Panc1 (cell line): ENCODE measurements at regions not wholly inside any gene's neighbourhood (a gene's known extent, or its start where the extent isn't known, plus 50 kb on each side); places are given as distances from the start of the nearest gene placed in this dataset.

Experiments
- ATAC-seq: fragments of 200-7000 bp; cut with Tn5 transposase; 2 replicates; pipeline ENCODE4 v1.9.1; 2020; ENCODE audit warnings: mild to moderate bottlenecking, moderate library complexity
- BruUV-seq: library from RNA; stranded (reverse); fragments of 400-500 nt; replicated peaks from 2 replicates; lab custom pipeline; 2021; lab: Mats Ljungman, UMichigan
- CTCF ChIA-PET: fragments of 300-600 bp; sonication (Branson Sonifier 250); formaldehyde crosslinking; loops from one replicate; lab custom pipeline; 2022; ENCODE audit warnings: antibody characterized with exemption; lab: Charles Lee
- POLR2A ChIA-PET: fragments of 300-600 bp; sonication (Branson Sonifier 250); formaldehyde crosslinking; loops from one replicate; lab custom pipeline; 2022; ENCODE audit warnings: antibody characterized with exemption; lab: Charles Lee
- DNase-seq: peaks from one replicate; pipeline ENCODE4 v3.0.0-alpha.2; 2010; ENCODE audit warnings: low read depth, low spot score
- H3K27ac ChIP-seq: 2 replicates; pipeline ENCODE4 v1.5.1; 2011; ENCODE audit warnings: mild to moderate bottlenecking, low read length, inconsistent platforms
- H3K27me3 ChIP-seq: fragments of 200-500 bp; sonication (Bioruptor generic); 2 replicates; pipeline ENCODE4 v1.6.0; 2014; ENCODE audit warnings: low read length, inconsistent platforms; ENCODE audit not compliant: control insufficient read depth, insufficient read depth
- H3K36me3 ChIP-seq: fragments of 200-500 bp; sonication (Bioruptor generic); 2 replicates; pipeline ENCODE4 v1.5.1; 2014; ENCODE audit warnings: inconsistent platforms, mild to moderate bottlenecking, low read length, moderate library complexity; ENCODE audit not compliant: control insufficient read depth, insufficient read depth
- H3K4me1 ChIP-seq: 2 replicates; pipeline ENCODE4 v1.5.1; 2011; ENCODE audit warnings: inconsistent platforms, mild to moderate bottlenecking, low read length, moderate library complexity; ENCODE audit not compliant: control insufficient read depth, insufficient read depth
- H3K4me3 ChIP-seq, 2 experiments: 2 replicates each; pipeline ENCODE4 v1.5.1; 2011 to 2012; ENCODE audit warnings: low read depth in 2 of 2, low read length in 2 of 2, mild to moderate bottlenecking in 2 of 2, inconsistent platforms in 1 of 2, moderate library complexity in 1 of 2
- H3K9me3 ChIP-seq: fragments of 200-500 bp; sonication (Bioruptor generic); 2 replicates; pipeline ENCODE4 v1.5.1; 2014; ENCODE audit warnings: low read depth, mild to moderate bottlenecking, inconsistent platforms, low read length, moderate library complexity; ENCODE audit not compliant: control insufficient read depth, insufficient read depth
- POLR2AphosphoS5 ChIP-seq: IDR thresholded peaks from 2 replicates; pipeline ENCODE4 v1.6.1; 2012; ENCODE audit warnings: mild to moderate bottlenecking, low read depth, low read length, moderate library complexity
- REST ChIP-seq, 2 experiments: IDR thresholded peaks; 2 replicates each; pipeline ENCODE4 v1.6.1; 2011 to 2012; ENCODE audit warnings: low read depth in 2 of 2, control low read depth in 1 of 2, low read length in 1 of 2, mild to moderate bottlenecking in 1 of 2, moderate library complexity in 1 of 2; ENCODE audit not compliant: insufficient read depth in 1 of 2
- SIN3A ChIP-seq: IDR thresholded peaks from 2 replicates; pipeline ENCODE4 v1.6.1; 2012; ENCODE audit warnings: low read depth, mild to moderate bottlenecking, low read length, moderate library complexity, borderline replicate concordance; ENCODE audit not compliant: insufficient read depth
- TCF7L2 ChIP-seq: IDR thresholded peaks from 2 replicates; pipeline ENCODE4 v1.6.1; 2011; ENCODE audit warnings: mild to moderate bottlenecking, low read depth, low read length, inconsistent platforms
- in situ Hi-C: cut with HindIII; loops from 2 replicates; pipeline ENCODE4 v1.10.0; 2016; ENCODE audit warnings: low sequenced_read_pairs, low pct_unique_long_range_greater_than_20kb
- intact Hi-C: fragments of 100-400 bp; cut with micrococcal nuclease; formaldehyde crosslinking; loops from one replicate; pipeline ENCODE4 v1.10.0; 2022; ENCODE audit not compliant: unreplicated experiment
- TF ChIP-seq, protein P1 (sequence below): fragments of 450-650 bp; IDR thresholded peaks from 2 replicates; pipeline ENCODE4 v1.5.1; 2017; ENCODE audit warnings: mild to moderate bottlenecking

GRCh38 chr16:24677388-24677787 is 52.1 kb upstream of the TNRC6A start:
- intact Hi-C loops, result no loop called here
- no peaks in the 10 kb centered on the region for H3K27me3 ChIP-seq
- DNase-seq (no peak), ATAC-seq (no peak)
- no peaks in the 10 kb centered on the region for H3K36me3 ChIP-seq
- no peaks in the 10 kb centered on the region for H3K9me3 ChIP-seq
- BruUV-seq, result no TSS peak
- H3K4me3 ChIP-seq, result no peak overlapping the region
- 0 out of 2 replicates have a peak, but pooled peaks cover 6% of the 10 kb centered on the region for H3K4me1 ChIP-seq
- peak overlapping the region; percentile 17; the same call in 1 of the 2 replicates for H3K27ac ChIP-seq
- no peak for TF ChIP-seq SIN3A
- TF ChIP-seq POLR2AphosphoS5, result no peak
- TF ChIP-seq, protein P1, sequence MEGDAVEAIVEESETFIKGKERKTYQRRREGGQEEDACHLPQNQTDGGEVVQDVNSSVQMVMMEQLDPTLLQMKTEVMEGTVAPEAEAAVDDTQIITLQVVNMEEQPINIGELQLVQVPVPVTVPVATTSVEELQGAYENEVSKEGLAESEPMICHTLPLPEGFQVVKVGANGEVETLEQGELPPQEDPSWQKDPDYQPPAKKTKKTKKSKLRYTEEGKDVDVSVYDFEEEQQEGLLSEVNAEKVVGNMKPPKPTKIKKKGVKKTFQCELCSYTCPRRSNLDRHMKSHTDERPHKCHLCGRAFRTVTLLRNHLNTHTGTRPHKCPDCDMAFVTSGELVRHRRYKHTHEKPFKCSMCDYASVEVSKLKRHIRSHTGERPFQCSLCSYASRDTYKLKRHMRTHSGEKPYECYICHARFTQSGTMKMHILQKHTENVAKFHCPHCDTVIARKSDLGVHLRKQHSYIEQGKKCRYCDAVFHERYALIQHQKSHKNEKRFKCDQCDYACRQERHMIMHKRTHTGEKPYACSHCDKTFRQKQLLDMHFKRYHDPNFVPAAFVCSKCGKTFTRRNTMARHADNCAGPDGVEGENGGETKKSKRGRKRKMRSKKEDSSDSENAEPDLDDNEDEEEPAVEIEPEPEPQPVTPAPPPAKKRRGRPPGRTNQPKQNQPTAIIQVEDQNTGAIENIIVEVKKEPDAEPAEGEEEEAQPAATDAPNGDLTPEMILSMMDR, result no peak
- TF ChIP-seq TCF7L2, result no peak
- TF ChIP-seq REST (IDR thresholded peaks at IDR 0.05; ENCODE audit: insufficient read depth in 1 of 2, low read depth in 2 of 2, low read length in 1 of 2), result no peak
- POLR2A ChIA-PET, result no interaction called here
- in situ Hi-C loops, result no loop called here
- CTCF ChIA-PET, result no interaction called here
